ENCODE measurements at regions not wholly inside any gene's neighbourhood (a gene's known extent, or its start where the extent isn't known, plus 50 kb on each side); places are given as distances from the start of the nearest gene placed in this dataset.

GRCh38 chr4:159555873-159556272, 453.0 kb downstream of the RAPGEF2 start:
- TF ChIP-seq, protein P1, sequence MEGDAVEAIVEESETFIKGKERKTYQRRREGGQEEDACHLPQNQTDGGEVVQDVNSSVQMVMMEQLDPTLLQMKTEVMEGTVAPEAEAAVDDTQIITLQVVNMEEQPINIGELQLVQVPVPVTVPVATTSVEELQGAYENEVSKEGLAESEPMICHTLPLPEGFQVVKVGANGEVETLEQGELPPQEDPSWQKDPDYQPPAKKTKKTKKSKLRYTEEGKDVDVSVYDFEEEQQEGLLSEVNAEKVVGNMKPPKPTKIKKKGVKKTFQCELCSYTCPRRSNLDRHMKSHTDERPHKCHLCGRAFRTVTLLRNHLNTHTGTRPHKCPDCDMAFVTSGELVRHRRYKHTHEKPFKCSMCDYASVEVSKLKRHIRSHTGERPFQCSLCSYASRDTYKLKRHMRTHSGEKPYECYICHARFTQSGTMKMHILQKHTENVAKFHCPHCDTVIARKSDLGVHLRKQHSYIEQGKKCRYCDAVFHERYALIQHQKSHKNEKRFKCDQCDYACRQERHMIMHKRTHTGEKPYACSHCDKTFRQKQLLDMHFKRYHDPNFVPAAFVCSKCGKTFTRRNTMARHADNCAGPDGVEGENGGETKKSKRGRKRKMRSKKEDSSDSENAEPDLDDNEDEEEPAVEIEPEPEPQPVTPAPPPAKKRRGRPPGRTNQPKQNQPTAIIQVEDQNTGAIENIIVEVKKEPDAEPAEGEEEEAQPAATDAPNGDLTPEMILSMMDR (conservative IDR thresholded peaks at IDR 0.05 in 1 of 2, IDR thresholded peaks at IDR 0.05 in 1 of 2; ENCODE audit: low read depth in 1 of 2, low read length in 2 of 2): no peak
- TF ChIP-seq EZH2 (IDR thresholded peaks at IDR 0.05; ENCODE audit: low read length, missing control alignments): no peak

All from fibroblast of lung (primary cell).